Neural progenitor cell (in vitro differentiated cells): ENCODE measurements at regions not wholly inside any gene's neighbourhood (a gene's known extent, or its start where the extent isn't known, plus 50 kb on each side); places are given as distances from the start of the nearest gene placed in this dataset.

Source experiments
- EZH2 ChIP-seq: fragments of 200-600 bp; sonication (generic); IDR thresholded peaks from 2 replicates; pipeline ENCODE4 v1.6.1; 2017; ENCODE audit warnings: antibody characterized with exemption, mild to moderate bottlenecking, moderate library complexity
- EZH2phosphoT487 ChIP-seq: fragments of 200-600 bp; sonication (generic); IDR thresholded peaks from 2 replicates; pipeline ENCODE4 v1.6.1; 2017; ENCODE audit warnings: antibody characterized with exemption
- TF ChIP-seq, protein P1 (sequence below): fragments of 200-600 bp; sonication (generic); IDR thresholded peaks from 2 replicates; pipeline ENCODE4 v1.5.1; 2017; ENCODE audit warnings: antibody characterized with exemption, mild to moderate bottlenecking

DNA sequence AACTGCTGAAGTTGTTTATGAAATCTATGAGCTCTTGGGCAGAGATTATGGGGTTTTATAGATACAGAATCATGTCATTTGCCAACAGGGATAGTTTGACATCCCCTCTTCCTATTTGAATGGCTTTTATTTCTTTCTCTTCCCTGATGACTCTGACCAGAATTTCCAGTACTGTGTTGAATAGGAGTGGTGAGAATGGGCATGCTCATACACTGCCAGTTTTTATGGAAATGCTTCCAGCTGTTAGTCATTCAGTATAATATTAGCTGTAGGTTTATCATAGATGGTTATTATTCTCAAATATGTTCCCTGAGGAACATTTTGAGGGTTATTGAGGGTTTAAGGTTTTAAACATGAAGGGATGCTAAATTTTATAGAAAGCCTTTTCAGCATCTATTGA is 121.2 kb downstream of the NR4A2 start:
- TF ChIP-seq, protein P1, sequence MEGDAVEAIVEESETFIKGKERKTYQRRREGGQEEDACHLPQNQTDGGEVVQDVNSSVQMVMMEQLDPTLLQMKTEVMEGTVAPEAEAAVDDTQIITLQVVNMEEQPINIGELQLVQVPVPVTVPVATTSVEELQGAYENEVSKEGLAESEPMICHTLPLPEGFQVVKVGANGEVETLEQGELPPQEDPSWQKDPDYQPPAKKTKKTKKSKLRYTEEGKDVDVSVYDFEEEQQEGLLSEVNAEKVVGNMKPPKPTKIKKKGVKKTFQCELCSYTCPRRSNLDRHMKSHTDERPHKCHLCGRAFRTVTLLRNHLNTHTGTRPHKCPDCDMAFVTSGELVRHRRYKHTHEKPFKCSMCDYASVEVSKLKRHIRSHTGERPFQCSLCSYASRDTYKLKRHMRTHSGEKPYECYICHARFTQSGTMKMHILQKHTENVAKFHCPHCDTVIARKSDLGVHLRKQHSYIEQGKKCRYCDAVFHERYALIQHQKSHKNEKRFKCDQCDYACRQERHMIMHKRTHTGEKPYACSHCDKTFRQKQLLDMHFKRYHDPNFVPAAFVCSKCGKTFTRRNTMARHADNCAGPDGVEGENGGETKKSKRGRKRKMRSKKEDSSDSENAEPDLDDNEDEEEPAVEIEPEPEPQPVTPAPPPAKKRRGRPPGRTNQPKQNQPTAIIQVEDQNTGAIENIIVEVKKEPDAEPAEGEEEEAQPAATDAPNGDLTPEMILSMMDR = no peak
- TF ChIP-seq EZH2phosphoT487 (no peak), EZH2 (no peak)
